ENCODE measurements at regions not wholly inside any gene's neighbourhood (a gene's known extent, or its start where the extent isn't known, plus 50 kb on each side); places are given as distances from the start of the nearest gene placed in this dataset.
"Not testable (repeated sequence)": the region's sequence is repeated elsewhere in the genome, so short reads cannot be mapped to it uniquely, and the experiment has no call there.

DNA sequence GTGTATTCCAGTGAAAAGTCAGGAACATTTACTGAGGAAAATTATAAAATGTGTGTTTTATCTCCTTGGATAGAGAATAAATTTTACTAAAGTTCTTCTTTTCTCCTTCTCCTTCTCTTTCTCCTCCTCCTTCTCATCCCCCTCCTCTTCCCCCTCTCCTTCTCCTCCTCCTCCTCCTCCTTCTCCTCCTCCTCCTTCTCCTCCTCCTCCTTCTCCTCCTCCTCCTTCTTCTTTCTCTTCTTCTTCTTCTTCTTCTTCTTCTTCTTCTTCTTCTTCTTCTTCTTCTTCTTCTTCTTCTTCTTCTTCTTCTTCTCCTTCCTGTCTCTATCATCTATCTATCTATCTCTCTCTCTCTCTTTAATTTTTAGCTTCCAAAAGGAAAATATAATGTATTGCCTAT is 337.1 kb upstream of the MAF start:
- not testable (repeated sequence) for DNase-seq (ENCODE audit: low read depth in 2 of 2)

DNA sequence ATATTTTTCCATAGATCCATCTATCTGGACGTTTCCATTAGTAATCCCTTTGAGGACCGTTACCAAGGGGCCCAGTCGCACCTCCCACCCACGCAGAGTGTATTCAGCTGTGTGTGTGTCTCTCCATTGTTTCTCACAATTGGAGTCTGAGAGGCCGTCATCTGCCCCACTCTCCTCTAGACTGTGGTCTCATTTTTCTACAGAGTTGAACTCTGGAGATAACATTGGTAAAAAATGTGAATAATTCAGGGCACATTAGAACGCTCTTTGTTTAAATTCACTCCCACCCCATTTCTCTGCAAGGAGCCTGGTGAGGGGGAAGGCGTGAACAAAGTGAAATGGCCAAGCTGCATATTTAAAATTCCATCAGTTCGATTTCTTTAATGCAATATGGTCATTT is 333.1 kb upstream of the MAF start:
- no peak for DNase-seq (ENCODE audit: low read depth in 2 of 2)

DNA sequence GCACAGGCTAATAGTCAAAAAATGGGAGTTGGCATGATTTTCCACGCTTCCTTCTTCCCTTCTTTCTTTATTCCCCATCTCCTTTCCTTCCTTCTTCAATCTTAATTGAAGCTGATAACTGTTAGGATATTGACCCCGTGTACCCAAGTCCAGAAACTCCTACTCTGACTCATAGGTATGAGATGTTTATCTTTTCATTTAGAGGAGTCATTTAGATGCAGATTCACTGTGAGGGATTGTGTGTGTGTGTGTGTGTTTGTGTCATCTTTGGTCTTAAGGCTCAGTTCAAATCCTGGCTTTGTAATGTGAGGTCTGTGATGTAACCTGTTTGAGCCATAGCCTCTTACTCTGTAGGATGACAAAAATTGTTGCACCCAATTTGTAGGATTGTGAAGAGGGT is 332.0 kb upstream of the MAF start:
- DNase-seq (ENCODE audit: low read depth in 2 of 2), result no peak

DNA sequence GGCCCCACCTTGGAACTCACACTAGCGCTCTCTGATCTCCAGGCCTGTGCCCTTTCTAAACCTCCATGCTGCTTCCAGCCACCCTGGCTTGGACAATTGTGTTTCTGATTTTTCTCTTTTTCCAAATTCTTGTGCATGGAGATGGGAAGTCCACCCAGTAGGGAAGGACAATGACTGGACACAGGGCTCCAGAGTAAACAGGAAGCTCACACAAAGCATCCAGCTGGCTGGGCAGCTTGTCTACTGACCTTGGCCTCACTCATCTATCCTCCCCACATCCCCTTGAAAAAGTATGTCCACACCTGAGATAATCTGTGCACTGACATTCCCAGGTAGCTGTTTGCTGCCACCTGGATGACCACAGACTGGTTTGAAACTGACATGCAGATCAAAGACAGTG is 331.2 kb upstream of the MAF start:
- no peak for DNase-seq (ENCODE audit: low read depth in 2 of 2)

GRCh38 chr16:79929260-79929965 is 328.9 kb upstream of the MAF start:
- DNase-seq (ENCODE audit: low read depth in 2 of 2), result no peak

GRCh38 chr16:79928142-79928873 is 327.8 kb upstream of the MAF start:
- no peak for DNase-seq (ENCODE audit: low read depth in 2 of 2)

DNA sequence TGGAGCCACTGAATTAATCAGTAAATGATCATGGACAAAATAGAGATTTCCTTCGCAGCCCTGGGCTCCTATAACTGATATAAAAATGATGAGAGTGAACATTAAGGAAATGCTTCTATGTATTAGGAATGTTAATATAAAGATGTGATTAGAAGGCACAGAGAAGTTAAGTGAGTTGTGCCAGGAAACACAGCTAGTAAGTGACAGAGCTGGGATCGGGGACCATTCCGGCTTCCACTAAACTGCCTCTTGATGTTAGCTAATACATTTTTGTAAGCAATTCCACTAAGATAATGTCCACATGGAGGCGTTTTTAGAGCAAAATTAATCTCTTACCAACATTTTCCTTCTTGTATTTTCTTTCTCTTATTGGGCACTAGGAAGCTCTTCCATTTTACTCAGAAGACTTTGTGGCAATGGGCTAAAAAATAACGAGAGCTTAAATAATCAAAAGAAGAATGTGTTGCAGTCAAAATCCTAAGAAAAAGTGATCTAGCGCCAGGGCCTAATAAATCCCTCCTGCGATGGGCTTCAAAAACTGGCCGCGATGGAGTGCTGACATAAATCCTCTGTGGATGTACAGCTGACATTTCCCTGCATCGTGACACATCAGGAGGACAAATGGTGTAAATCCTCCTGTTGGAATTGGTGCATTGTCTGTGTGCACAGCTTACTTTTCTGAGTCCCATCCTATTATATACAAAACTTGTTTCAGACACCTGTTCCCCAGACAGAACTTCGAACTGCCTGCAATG is 326.1 kb upstream of the MAF start:
- DNase-seq (ENCODE audit: low read depth in 2 of 2), result no peak

DNA sequence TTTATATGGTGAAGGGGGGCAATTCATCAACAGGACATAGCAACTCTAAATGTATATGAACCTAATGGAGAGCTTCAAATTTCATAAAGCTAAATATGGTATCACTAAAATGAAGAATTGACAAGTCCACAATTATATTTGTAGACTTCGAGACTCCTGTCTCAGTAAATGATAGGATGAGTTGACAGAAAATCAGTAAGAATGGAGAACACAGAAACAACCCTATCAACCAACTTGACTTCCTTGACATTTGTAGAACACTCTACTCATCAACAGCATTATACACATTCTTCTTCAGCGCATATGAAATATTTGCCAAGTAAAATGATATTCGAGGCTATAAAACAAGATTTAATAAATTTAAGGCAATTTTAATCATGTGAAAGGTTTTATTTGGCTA is 322.9 kb upstream of the MAF start:
- DNase-seq (ENCODE audit: low read depth in 2 of 2), result no peak

GRCh38 chr16:79920685-79921084 is 320.1 kb upstream of the MAF start:
- no peak for DNase-seq (ENCODE audit: low read depth in 2 of 2)

- DNase-seq (ENCODE audit: low read depth in 2 of 2), result no peak
Measured at GRCh38 chr16:79918916-79919315, 318.4 kb upstream of the MAF start.

DNA sequence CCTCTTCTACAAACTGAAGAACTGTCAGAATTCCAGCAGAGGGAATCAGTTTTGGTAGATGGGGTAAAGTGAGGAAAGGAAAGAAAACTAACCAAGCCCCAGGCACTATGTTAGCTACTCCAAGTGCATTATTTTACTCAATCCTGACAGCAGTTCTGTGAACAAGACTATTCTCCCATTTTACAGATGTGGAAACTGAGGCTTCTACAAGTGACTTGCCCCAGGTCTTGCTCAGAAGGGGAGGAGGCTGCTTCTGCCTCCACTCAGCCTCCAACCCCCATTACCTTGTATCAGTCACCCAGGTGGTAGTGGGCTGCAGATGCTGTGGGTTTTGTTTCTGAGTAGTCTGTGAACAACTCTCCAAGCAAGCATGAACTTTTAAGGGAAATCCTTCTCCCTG is 315.2 kb upstream of the MAF start:
- no peak for DNase-seq (ENCODE audit: low read depth in 2 of 2)

DNA sequence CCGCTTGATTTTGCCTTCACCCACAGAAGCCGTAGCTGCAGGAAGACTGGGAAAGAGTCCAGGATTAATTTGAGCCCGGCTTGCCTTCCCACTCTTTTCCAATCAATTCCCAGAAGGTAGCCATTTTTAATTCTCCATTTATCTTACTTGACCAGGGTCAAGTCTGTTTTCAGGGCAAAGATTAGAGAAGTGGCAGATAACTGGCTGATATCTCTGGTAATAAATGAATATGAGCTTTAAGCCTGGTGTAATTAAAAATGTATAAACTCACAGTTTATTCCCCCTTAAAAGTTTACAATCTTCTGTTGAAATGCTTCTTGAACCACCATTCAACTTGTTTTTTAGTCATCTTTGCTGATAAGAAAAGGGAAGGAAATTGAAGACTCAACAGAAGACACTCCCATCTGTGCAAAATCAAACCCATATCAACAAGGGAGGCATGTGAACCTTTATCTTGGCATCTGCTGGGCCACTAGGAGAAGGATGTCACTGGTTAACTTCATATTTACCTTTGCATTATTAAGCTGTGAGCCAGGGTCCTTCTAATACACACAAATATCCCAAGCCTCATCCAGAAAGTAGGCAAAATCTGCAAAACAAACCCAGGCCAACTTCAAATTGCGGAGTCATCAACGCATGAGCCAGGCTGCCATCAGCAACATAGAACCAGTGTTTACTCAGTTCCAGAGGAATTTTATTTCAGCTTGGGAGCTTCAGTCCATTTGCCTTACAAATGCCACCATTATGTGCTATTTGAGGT is 314.6 kb upstream of the MAF start:
- DNase-seq (ENCODE audit: low read depth in 2 of 2), result no peak

GRCh38 chr16:79912592-79913310 is 312.2 kb upstream of the MAF start:
- DNase-seq (ENCODE audit: low read depth in 2 of 2), result no peak

- DNase-seq (ENCODE audit: low read depth in 2 of 2), result no peak
Measured at GRCh38 chr16:79911660-79912059, 311.1 kb upstream of the MAF start.

DNA sequence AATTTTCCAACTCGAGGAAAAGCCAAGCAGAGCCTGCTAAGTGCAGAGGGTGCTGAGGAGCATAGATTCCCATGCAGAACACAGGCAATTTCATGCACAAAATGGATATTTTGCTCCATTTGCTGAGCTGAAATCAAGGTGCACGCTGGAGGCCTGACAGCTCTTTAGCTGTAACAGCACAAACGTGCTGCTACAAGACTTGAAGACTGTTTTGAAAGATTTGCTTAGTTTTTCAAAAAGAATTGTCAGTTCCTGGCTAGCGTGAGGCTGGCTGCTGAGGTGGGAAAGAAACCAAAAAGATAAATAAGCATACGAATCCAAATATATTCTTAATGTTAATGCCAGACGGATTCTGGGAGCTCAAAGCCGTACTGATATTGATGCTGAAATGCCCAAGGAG is 309.0 kb upstream of the MAF start:
- DNase-seq (ENCODE audit: low read depth in 2 of 2), result no peak

DNA sequence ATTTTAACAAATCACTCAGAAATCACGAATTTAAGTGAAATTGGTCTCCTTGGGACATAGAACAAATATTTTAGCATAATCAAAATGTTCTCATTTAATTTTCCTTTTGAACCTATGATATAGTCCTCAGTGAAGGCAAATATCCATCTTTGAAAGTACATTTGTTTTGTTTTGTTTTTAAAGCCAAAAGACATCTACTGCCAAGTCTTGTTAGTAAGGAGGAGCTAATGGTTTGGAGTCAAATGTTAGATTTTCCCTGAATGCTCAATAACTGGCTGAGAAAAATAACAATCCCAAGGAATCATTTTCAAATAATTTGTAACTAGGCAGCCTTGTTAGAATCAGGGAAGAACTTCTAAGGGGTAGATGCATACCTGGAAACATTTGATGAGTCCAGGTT is 302.9 kb upstream of the MAF start:
- no peak for DNase-seq (ENCODE audit: low read depth in 2 of 2)

- DNase-seq (ENCODE audit: low read depth in 2 of 2), result no peak
Measured at GRCh38 chr16:79902351-79902750, 301.8 kb upstream of the MAF start.

GRCh38 chr16:79901522-79901921 is 301.0 kb upstream of the MAF start:
- DNase-seq (ENCODE audit: low read depth in 2 of 2), result no peak

DNA sequence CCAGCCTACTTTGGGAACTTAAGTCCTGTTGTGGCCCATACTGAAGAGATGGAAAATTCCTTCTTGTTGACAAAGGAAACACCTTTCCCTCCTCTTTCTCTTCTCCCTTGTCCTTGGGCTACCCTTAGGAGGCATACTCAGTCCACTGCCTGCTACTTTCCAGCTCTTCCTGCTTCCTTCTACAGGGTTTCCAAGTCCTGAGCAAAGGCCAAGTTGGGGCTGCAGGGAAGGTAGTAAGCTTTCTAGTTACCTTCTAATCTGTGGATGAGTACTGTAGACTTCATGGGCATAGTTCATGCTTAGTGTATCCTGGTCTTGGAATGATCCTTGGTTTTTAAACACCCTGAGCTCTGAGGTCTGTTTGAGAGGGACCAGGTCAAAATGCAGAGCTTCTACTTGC is 299.2 kb upstream of the MAF start:
- no peak for DNase-seq (ENCODE audit: low read depth in 2 of 2)

DNA sequence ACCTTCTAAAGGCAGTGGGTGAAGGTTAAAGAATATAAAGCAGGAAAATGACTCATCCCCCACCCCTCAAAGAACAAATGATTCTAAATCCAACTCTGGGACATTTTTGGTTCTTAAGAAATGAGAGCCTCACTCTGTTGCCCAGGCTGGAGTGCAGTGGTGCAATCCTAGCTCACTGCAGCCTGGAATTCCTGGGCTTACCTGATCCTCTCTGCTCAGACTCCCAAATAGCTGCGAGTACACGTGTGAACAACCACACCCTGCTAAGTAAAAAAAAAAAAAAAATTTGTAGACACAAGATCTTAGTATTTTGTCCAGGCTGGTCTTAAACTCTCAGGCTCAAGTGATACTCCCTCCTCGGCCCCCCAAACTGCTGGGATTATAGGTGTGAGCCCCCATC is 298.8 kb upstream of the MAF start:
- DNase-seq (ENCODE audit: low read depth in 2 of 2), result no peak

GRCh38 chr16:79898703-79899102 is 298.2 kb upstream of the MAF start:
- DNase-seq (ENCODE audit: low read depth in 2 of 2), result no peak

All from stimulated activated CD4-positive, alpha-beta T cell treated with anti-CD3 and anti-CD28 coated beads, Interleukin-4, amount 100 ng/mL, for 48 hours (primary cell).